Anterior cingulate cortex (tissue), 58 donors: ENCODE measurements at regions not wholly inside any gene's neighbourhood (a gene's known extent, or its start where the extent isn't known, plus 50 kb on each side); places are given as distances from the start of the nearest gene placed in this dataset.

Experiments used
- DNase-seq, 58 donors: peaks; one replicate each; lab custom pipeline; 2025; lab: John Stamatoyannopoulos, UW

DNA sequence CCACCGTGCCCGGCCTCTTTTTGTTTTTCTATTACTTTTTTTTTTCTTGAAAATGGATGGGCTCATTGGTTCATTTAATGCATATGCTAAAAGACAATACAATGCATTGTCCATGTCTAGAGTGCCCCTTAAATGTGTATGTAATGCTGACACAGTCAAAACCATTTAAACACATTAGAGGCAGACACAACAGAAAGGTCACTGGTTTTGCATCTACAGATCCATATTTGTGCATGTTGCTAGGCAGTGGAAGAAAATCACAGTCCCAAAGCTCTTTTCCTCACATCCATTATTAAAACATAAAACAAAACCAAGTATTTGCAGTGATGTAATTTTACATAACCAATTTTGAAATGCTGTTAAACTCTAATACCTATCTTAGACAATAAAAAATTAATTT lies 389.0 kb downstream of the TAF11L14 start:
- no peak for DNase-seq

DNA sequence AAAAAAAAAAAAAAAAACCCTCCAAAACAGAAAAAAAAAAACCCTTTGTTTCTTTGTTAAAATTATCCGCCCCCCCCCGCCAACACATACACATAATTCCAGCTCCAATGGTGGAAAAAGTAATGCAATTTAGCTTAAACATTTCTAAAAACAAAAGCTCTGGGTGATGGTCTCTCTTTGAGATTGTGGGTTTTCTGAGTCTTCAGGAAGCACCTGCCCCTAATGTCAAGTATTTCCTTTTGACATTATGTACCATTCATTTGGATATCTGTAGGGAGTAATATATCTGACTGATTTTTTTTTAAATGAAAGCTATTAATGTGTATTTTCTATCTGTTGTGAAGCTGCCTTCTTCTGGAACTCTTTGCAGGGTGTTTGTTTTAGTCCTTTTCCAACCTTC lies 389.7 kb downstream of the TAF11L14 start:
- no peak for DNase-seq

DNA sequence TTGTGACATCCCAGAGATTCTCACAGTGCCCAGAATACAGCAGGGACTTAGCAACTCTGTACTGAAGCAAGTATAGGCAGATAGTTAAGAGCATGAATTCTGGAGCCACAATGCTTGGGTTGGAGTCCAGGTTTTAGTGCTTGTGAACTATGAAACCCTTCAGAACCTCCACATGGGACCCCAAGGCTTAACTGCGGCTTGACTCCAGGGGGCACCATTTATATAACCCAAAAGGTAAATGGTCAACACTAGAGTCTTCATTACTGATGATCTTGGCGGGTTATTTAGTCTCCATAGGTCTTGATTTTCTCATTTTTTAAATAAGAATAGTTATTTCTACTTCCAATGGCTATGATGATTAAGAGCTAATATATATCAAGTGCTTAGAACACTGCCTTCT lies 390.3 kb downstream of the TAF11L14 start:
- DNase-seq, result no peak

DNA sequence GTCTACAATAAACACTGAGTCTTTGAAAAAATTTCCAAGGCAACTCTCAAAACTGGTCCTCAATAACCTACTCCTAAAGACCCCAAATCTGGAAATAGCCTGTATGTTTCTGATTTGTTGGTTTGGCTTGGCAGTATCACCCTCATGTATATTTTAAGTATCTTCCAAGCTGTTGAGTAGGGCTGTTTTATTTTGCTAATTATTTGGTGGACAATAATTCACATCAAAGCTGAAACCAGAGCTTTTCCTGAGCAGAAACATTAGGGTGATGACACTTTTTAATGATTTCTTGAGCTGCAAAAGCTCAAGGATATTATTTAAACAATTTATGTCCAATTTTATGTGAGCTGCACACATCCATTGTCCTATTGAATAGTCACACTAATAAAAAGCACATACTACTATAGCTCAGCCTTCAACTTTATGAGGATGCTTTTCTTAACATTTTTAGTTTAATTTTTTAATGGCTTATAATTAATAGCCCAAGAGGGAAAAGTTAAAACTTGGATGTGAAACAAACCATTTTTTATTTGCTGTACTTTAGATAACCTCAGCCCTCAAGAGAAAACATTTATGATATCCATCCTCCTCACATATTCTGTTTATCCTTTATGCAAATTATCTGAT lies 393.1 kb downstream of the TAF11L14 start:
- DNase-seq, result no peak

DNA sequence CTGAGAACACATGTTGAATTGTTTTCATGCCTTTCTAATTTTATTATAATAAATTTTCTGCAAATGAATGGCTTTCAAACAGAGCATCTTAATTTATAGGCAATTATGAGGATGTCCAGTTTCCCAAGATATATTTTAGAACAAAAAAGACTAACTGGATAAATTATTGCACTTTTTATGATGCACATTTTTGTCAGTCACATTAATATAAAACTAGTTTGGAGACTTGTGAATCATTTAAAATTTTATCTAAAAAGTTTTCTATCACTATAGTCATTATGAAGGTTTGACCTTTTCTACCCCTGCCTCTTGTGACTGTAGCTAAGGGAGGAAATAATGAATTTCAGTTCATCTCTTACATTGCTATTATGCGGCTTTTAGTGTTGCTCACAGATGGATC lies 393.8 kb downstream of the TAF11L14 start:
- no peak for DNase-seq

DNA sequence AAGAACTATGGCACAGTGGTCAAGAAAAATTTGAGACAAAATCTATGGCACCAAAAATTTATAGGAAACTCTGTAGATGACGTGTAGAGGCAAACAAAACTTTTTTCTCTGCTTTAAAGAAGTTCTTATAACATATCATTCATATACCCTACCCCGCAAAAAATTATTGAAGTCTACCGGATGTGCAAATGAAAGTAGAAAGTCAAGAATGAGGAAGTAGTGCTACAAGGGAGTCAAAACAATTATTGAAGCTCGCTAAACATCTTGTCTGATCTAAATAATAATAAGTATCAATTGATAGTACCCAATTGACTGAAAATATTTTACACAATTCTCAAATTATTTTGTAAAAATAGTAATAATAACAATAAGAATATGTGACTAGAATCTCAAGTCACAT lies 398.5 kb downstream of the TAF11L14 start:
- DNase-seq, result no peak

DNA sequence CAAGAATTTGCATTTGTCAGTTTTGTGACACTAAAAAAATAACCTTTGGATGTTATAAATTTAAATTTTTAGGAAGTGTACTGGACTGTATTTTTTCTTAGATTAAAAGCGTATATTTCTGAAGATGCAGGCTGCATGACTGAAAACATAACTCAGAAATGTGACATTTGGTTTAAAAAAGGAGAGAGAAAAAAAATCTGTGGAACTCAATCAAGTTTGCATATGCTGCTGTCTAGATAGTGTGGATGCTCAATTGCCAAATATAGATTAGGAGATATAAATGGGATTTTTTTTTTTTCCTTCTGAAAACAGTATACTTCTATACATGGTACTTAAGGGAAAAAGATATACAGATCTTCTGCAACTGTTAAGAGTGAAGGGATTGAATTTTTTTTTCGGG lies 402.3 kb downstream of the TAF11L14 start:
- DNase-seq, result no peak

DNA sequence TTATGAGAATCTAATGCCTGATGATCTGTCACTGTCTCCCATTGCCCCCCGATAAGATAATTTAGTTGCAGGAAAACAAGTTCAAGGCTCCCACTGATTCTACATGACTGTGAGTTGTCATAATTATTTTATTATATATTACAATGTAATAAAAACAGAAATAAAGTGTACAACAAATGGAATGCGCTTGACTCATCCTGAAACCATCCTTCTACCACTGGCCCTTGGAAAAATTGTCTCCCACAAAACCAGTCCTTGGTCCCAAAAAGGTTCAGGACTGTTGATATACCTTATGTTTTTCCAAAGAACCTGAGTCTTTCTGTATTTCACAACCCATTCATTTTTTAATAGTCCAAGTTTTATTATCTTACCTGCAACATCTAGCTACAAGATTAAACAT lies 403.5 kb downstream of the TAF11L14 start:
- DNase-seq, result no peak

DNA sequence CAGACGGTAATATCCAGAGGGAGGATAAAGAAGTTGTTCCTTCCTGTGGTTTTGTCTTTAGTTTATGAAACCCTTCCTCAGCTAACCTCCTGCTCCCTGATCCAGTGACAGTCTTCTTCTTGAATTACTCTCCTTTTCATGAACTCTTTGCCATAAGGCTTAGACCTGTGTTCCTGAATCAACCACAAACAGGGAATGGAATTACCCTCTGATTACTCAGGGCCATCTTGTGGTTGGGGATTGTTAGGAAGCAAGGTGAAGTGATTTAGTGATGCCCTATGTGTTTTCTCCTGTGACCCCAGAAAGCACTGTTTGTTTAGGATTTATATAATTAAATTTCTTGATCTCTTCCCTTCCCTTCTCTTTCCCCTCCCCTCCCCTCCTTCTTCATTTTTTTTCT lies 409.1 kb downstream of the TAF11L14 start:
- DNase-seq, result no peak

DNA sequence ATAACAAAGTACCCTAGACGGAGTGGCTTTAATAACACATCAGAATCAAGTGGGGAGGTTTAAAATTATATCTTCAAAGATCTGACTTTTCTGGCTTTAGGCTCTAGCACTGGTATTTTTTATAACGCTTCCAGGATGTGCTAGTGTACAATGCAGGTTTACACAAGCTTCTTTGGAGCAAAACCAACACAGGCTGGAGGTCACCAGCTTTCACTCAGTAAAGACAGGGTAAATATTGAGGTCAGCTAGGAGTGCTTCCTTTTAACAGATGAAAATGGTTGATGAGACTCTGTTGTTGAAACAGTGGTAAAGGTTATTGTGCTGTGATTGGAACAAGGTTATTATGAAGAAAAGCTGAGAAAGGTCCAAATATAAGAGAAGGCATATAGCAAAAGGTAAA lies 414.2 kb downstream of the TAF11L14 start:
- no peak for DNase-seq

DNA sequence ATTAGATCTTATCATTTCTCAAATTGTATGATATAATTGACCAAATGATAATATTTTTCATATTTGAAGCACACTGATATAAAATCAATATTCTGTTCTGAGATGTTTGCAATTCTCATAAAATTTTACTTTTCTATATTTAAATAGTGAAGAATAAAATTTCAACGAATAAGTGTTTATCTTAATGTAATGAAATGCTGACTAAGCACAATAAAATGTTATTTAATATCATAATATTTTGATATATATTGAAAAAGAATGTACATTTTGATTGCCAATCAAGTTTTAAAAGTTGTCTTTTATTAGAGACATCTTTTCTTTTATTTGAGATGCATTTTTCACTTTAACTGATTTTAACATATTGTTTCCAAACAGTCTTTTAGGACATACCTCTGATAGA lies 416.1 kb downstream of the TAF11L14 start:
- DNase-seq, result no peak

DNA sequence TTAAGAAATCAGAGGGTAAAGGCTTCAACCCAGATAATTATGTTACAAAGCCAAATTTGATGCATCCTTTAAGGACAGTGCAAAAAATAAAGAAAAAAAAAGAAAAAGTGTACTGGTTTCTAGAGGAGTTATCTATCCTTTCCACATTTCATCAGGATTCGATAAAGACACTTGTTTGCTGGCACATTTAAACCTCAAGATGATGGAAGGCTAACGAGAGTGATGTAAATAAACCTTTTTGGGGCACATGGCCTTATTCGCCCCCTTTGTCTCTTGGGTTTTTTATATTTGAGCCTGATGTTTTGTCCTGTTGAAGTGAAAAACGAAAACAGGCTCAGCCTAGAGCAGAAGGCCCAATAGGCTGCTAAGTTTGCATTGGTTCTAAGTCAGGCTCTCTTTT lies 416.5 kb downstream of the TAF11L14 start:
- DNase-seq, result no peak

DNA sequence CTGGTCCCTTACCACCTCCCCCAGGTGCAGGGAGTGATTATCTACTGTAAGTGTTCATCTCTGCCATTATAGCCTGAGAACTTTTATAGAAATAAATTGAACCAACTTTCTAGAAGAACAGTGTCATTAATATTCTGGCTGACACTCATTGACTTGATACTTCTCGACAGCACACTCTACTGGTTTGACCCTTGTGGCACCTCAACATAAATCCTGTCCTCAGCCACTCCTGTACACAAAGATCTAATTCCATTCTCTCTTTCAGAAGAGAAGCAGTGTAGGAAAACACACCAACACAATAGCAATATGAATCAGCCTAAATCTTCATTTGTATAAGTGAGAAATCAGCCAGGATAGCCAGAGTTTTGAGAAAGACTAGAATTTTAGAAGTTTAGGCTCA lies 417.7 kb downstream of the TAF11L14 start:
- DNase-seq, result no peak

DNA sequence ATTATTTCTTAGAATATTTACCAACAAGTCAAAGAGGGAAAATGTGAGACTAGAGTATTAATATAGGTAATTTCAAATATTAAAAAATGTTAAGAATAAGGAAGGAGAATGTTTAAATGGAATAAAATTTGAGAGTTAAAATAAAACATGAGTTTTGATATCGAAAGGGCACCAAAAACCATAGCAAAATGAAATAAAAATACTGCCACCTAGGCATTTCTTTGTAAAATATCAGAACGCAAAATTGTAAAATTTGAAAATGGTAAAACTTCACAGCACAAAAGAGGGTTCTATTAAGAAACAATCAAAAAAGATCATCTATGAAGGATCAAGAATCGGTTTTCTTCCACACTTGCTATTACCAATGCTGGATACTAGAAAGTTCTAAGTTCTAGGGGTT lies 418.3 kb downstream of the TAF11L14 start:
- DNase-seq, result no peak

DNA sequence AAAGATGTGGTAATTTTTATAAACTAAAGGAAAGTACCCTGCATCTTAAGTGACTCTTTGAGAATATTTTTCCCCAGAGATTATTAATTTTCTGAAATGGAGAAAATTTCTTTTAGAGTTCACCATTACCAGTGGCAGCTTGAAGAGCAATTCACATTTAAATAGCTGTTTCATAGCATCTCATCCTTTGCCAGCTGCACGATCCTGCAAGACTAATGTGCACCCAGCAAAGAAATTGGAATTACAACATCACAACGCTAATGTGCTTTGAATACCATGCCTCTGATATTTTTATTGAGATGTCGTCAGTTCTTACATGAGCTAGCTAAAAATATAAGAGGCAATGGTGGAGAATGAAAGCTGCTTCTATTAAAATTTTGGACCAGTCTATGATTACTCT lies 423.5 kb downstream of the TAF11L14 start:
- DNase-seq, result peak in 1 of 58 donors; percentile 2

DNA sequence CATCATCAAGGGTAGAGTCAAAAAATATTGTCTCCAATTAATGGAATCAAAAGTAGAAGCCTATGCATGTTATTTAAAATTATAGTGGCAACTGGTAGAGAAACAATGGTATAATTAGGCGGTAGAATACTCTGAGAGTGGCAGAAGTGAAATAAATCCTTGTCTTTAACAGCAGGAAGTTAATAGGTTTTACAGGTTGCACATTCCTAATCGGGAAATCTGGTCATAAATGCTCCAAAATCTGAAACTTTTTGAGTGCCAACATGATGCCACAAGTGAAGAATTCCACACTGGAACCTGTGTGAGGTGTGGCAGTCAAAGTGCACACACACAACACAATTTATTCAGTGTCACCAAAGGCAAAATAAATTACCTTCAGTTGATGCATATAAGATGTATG lies 433.4 kb downstream of the TAF11L14 start:
- no peak for DNase-seq

DNA sequence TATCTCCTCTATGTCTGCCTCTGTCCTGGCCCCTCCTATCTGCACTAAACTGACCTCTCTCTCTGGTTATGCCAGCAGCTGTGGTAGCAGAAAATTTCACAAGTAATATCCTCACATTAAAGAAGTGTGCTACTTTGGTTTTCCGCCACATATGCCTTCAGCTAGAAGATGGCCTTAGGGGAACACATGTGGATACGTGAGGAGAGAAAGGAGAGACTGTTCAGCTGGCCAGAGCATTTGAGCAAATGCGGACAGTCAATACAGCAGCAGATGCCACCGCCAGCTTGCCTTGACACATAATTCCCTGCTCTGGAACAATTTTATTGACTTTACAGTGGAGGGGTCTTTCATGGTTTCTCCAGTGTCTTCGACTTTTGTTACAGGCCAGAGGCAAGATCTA lies 434.6 kb downstream of the TAF11L14 start:
- DNase-seq, result no peak

DNA sequence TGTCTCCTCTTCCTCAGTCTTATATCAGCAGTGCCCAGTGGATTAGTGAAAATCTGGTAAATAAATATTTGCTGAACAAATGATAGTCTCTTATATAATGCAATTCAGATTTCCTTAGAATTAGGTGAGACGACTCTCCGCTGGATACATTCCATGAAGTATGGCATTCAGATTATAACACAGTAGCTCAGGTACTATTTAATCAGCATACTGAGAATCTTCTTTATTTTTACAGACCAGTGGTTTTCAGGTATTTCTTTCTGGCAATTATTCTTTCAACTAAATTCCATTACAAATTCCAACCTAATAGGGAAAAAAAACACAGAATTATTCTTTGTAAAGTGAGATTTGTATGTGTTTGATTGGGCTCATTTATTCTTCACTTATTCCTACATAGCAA lies 435.5 kb downstream of the TAF11L14 start:
- no peak for DNase-seq

DNA sequence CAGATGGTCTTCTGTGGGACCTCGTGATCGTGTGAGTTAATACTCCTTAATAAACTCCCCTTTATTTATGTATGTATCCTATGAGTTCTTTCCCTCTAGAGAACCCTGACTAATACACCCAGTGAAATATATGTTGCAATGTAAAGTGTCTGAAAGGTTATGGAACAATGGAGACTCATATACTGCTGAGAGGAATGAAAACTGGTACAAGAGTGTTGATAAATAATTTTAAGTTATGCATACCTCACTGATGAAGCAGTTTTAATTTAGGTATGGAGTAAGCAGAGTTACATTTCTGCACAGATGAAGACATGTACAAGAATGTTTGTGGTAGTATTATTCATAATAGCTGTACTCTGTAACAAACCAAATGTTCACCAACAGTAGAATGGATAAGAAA lies 438.3 kb downstream of the TAF11L14 start:
- DNase-seq, result no peak

DNA sequence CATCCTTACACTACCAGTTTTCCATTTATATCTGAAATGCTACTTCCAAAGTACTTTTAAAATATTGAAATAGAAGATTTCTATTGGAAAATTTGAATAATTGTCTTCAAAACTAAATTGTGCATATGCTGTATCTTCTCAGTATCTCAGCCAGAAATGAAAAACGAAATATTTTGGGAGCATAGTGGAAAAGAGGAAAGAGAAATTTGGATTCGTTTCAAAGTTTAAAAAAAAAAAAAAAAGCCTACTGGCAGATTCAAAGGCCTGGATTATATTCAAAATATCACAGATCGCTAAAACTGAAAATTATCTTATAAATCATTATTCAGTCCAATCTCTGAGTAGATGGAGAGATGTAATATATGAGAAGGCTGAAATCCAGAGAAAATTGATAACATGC lies 440.7 kb downstream of the TAF11L14 start:
- DNase-seq, result no peak

DNA sequence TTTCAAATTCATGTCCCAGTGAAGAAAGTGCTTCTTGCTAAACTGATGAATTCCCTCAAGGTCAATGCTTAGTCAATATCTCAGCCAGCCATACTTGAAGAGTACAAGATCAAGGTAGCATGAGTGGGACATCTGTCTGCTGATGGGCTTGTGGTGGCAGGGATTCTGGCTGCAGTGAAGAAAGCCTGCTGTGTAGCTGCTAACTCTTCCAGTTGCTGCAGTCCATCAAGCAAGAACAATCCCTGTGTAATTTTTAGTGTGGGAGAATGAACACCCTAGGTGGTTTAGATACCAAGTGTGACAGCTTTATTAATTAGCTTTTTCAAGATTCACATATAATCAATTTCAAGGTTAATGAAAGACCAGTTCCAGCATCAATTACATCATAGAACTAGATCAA lies 443.9 kb downstream of the TAF11L14 start:
- DNase-seq, result no peak

DNA sequence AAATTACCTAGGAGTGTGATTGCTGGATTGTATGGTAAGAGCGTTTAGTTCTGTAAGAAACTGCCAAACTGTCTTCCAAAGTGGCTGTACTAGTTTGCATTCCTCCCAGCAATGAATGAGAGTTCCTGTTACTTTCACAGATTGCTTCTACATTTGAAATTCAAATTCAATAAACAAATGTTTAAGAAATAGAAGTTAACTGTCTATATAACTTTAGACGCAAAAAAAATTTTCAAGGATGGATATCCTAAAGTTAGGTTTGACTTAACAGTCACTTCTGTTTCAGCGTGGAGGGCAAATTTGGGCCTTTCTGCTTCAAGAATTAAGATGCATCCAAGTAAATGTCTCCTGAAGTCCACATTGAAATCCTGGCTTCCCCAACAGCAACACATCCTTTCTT lies 445.6 kb downstream of the TAF11L14 start:
- DNase-seq, result peak in 1 of 58 donors; percentile 1

DNA sequence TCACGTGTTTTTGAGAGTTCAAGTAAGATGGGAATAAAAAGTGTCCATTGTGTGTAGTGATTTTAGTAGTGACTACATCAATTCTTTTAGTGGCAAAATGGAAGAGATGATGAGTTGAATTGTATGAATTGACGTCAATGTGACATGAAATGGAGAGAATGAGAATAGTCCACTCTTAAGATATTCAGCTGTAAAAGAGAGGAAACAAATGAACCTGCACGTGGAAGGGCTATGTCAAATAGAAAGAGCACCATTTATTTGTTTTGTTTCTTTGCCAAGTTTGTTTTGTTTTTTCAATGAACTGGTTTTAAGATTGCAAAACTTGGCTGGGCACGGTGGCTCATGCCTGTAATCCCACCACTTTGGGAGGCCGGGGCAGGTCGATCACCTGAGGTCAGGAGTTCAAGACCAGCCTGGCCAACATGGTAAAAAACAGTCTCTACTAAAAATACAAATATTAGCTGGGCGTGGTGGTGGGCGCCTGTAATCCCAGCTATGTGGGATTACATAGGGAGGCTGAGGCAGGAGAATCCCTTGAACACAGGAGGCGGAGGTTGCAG lies 453.8 kb downstream of the TAF11L14 start:
- no peak for DNase-seq
